Thyroid gland (tissue), 4 donors: ENCODE measurements at regions not wholly inside any gene's neighbourhood (a gene's known extent, or its start where the extent isn't known, plus 50 kb on each side); places are given as distances from the start of the nearest gene placed in this dataset.

Experiments used
- POLR2A ChIP-seq, 2 donors: fragments of 450-650 bp; IDR thresholded peaks; one replicate each; pipeline ENCODE4 v1.6.1; 2017; ENCODE audit warnings: antibody characterized with exemption in 2 of 2, mild to moderate bottlenecking in 2 of 2, moderate library complexity in 1 of 2
- TF ChIP-seq, protein P1 (sequence below), 6 experiments: fragments of 200-600 bp in 3 of 6; fragments of 450-650 bp in 3 of 6; sonication (generic) in 3 of 6; IDR thresholded peaks; one replicate each; pipeline ENCODE4 v1.5.1; 2016 to 2019; ENCODE audit warnings: antibody characterized with exemption in 6 of 6, mild to moderate bottlenecking in 2 of 6, inconsistent platforms in 1 of 6, moderate library complexity in 1 of 6

DNA sequence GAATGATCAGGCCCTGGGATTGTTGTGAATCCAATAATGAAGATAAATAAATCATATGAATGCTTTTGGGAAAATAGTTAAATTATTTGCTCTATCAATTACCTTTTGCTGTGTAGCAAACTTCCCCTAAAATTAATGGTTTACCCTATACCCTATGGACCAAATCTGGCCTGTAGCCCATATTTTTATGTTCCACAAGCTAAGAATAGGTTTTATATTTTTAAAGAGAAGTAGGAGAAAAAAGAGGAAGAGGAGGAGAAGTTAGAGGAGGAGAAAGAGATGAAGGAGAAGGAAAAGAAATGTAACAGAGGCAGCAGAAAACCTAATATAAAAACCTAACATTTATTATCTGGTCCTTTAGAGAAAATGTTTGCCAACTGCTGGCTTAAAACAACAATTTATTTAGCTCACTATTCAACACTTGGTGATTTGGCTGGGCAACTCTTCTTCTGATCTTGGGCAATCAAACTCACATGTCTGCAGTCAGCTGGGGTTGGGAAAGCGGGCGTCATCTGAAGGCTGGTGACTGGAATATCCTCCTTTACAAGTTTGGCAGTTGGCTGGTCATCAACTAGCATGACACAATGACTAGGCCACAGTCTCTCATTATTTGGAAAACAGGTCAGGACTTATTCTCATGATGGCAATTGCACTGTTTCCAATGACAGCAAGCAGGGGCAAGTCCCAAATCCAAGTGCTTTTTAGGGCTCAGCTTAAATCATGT, 522.9 kb downstream of the RASEF start:
- TF ChIP-seq, protein P1, sequence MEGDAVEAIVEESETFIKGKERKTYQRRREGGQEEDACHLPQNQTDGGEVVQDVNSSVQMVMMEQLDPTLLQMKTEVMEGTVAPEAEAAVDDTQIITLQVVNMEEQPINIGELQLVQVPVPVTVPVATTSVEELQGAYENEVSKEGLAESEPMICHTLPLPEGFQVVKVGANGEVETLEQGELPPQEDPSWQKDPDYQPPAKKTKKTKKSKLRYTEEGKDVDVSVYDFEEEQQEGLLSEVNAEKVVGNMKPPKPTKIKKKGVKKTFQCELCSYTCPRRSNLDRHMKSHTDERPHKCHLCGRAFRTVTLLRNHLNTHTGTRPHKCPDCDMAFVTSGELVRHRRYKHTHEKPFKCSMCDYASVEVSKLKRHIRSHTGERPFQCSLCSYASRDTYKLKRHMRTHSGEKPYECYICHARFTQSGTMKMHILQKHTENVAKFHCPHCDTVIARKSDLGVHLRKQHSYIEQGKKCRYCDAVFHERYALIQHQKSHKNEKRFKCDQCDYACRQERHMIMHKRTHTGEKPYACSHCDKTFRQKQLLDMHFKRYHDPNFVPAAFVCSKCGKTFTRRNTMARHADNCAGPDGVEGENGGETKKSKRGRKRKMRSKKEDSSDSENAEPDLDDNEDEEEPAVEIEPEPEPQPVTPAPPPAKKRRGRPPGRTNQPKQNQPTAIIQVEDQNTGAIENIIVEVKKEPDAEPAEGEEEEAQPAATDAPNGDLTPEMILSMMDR (IDR thresholded peaks at IDR 0.05): no peak
- no peak for TF ChIP-seq POLR2A (IDR thresholded peaks at IDR 0.05)
